BJ (cell line): ENCODE measurements at regions not wholly inside any gene's neighbourhood (a gene's known extent, or its start where the extent isn't known, plus 50 kb on each side); places are given as distances from the start of the nearest gene placed in this dataset.

Source experiments
- CTCF ChIA-PET: fragments of 350-600 bp; formaldehyde crosslinking; extraction: SDS; loops from one replicate; lab custom pipeline; 2021; ENCODE audit warnings: antibody characterized with exemption, inconsistent platforms; lab: Yijun Ruan, JAX
- POLR2A ChIA-PET: fragments of 300-600 bp; sonication (Branson Sonifier 250); formaldehyde crosslinking; extraction: SDS; loops from one replicate; lab custom pipeline; 2021; ENCODE audit warnings: antibody characterized with exemption; lab: Charles Lee
- DNase-seq: peaks from one replicate; pipeline ENCODE4 v3.0.0-alpha.2; 2011; ENCODE audit warnings: low read depth
- H3K27me3 ChIP-seq: 2 replicates; pipeline ENCODE4 v1.6.0; 2011; ENCODE audit warnings: low read length; ENCODE audit not compliant: control insufficient read depth, insufficient read depth
- H3K36me3 ChIP-seq: 2 replicates; pipeline ENCODE4 v1.5.1; 2011; ENCODE audit warnings: low read length; ENCODE audit not compliant: control insufficient read depth, insufficient read depth
- H3K4me3 ChIP-seq: 2 replicates; pipeline ENCODE4 v1.5.1; 2011; ENCODE audit warnings: low read depth, mild to moderate bottlenecking, control low read depth, low read length
- CTCF ChIP-seq: IDR thresholded peaks from 2 replicates; pipeline ENCODE4 v1.5.1; 2011; ENCODE audit warnings: low read depth, mild to moderate bottlenecking, control low read depth, inconsistent platforms, low read length, moderate library complexity; ENCODE audit not compliant: insufficient read depth

GRCh38 chr20:17860301-17861197, 108.0 kb downstream of the SNX5 start:
- CTCF ChIA-PET, result no interaction called here
- Histone ChIP-seq H3K27me3 (peaks cover 1% of the 10 kb centered on the region; the same call in 1 of the 2 replicates), H3K4me3 (no peak overlapping the region), H3K36me3 (no peaks in the 10 kb centered on the region)
- no peak for TF ChIP-seq CTCF
- no peak for DNase-seq
- POLR2A ChIA-PET, result no interaction called here

- H3K4me3 ChIP-seq, result no peak overlapping the region
- POLR2A ChIA-PET, result no interaction called here
- CTCF ChIA-PET, result no interaction called here
These were observed 108.9 kb downstream of the SNX5 start for GRCh38 chr20:17859616-17860232.

GRCh38 chr20:17859002-17859615, 109.5 kb downstream of the SNX5 start:
- no peak for TF ChIP-seq CTCF
- ChIA-PET POLR2A (no interaction called here), CTCF (no interaction called here)
- no peaks in the 10 kb centered on the region for H3K36me3 ChIP-seq
- H3K4me3 ChIP-seq, result no peak overlapping the region
- peaks cover 1% of the 10 kb centered on the region; the same call in 1 of the 2 replicates for H3K27me3 ChIP-seq
- DNase-seq, result no peak

More at GRCh38 chr20:17859616-17860232, 108.9 kb downstream of the SNX5 start:
- no peak for DNase-seq
- H3K36me3 ChIP-seq, result no peaks in the 10 kb centered on the region
- H3K27me3 ChIP-seq, result peaks cover 1% of the 10 kb centered on the region; the same call in 1 of the 2 replicates
- TF ChIP-seq CTCF, result no peak

GRCh38 chr20:17858450-17859001, 110.1 kb downstream of the SNX5 start:
- DNase-seq, result no peak
- no peaks in the 10 kb centered on the region for H3K36me3 ChIP-seq
- ChIA-PET CTCF (interaction anchor here (2.2 kb wide), 1 partner anchor 8 kb away, joined by 9 read pairs; no protein-coding TSS in a partner anchor), POLR2A (no interaction called here)
- no peak for TF ChIP-seq CTCF
- H3K27me3 ChIP-seq, result peaks cover 1% of the 10 kb centered on the region; the same call in 1 of the 2 replicates
- no peak overlapping the region for H3K4me3 ChIP-seq
